ENCODE measurements at regions not wholly inside any gene's neighbourhood (a gene's known extent, or its start where the extent isn't known, plus 50 kb on each side); places are given as distances from the start of the nearest gene placed in this dataset.

DNA sequence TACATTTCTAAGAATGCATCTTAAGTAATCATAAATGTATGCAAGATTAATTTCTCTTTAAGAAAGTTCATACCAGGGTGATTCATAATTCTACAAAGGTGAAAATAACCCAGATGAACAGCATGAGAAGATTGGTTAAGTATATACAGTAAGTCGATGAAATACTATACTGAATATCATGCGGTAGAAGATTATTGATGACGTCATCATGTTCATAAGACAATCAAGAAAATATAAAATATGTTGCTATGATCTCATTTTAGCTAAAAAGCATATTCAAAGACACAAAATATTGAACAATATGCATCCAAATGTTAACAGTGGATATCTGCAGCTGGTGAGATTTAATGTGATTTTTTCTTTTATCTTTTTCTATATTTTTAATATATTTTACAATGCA, 312.0 kb upstream of the FGF13 start:
- ChIA-PET POLR2A (no interaction called here), CTCF (no interaction called here)
- H3K27ac Mint-ChIP-seq: no peak overlapping the region
- no peaks in the 10 kb centered on the region for H4K20me1 ChIP-seq (ENCODE audit: control insufficient read depth, insufficient read depth, low read length, poor library complexity, severe bottlenecking)
- intact Hi-C loops (cut with micrococcal nuclease): no loop called here
- H3K4me2 ChIP-seq (replicated peaks; ENCODE audit: low read depth, low read length, poor library complexity, severe bottlenecking): no peak overlapping the region
- H3K36me3 ChIP-seq (replicated peaks in 1 of 2; ENCODE audit: control extremely low read depth in 1 of 2, control insufficient read depth in 1 of 2, extremely low read depth in 1 of 2, insufficient read depth in 2 of 2, low read length in 1 of 2): no peaks in the 10 kb centered on the region
- H3K27me3 ChIP-seq (replicated peaks in 1 of 4; ENCODE audit: control extremely low read depth in 1 of 4, control insufficient read depth in 3 of 4, insufficient read depth in 4 of 4, low read length in 3 of 4): no peaks in the 10 kb centered on the region
- no CpG with 5 or more reads among the region's 3 CpGs for WGBS (ENCODE audit: insufficient coverage)
- no peaks in the 10 kb centered on the region for H3K27me3 Mint-ChIP-seq
- no peaks in the 10 kb centered on the region for H3K9me3 ChIP-seq (ENCODE audit: control extremely low read depth in 1 of 3, control insufficient read depth in 2 of 3, insufficient read depth in 1 of 3, low read length in 2 of 3)
- H3K79me2 ChIP-seq (ENCODE audit: control insufficient read depth, insufficient read depth, low read length): no peaks in the 10 kb centered on the region
- no peaks in the 10 kb centered on the region for H3K4me1 ChIP-seq (ENCODE audit: control insufficient read depth in 2 of 2, insufficient read depth in 2 of 2, low read length in 2 of 2)
- no peak for DNase-seq
- ATAC-seq (ENCODE audit: low read depth): no peak
- no peak overlapping the region for H3K4me3 Mint-ChIP-seq
- no peak overlapping the region for H3K4me3 ChIP-seq (ENCODE audit: control extremely low read depth in 1 of 5, extremely low read depth in 1 of 5, insufficient read depth in 1 of 5, low read depth in 2 of 5, low read length in 4 of 5)
- H2AFZ ChIP-seq (ENCODE audit: insufficient read depth, low read depth, low read length, poor library complexity, severe bottlenecking): no peak overlapping the region
- H3K4me1 Mint-ChIP-seq: no peaks in the 10 kb centered on the region
- H3K9me3 Mint-ChIP-seq (ENCODE audit: insufficient read depth): no peaks in the 10 kb centered on the region
- no peak overlapping the region for H3K9ac ChIP-seq (ENCODE audit: low read length)
- TF ChIP-seq EZH2 (IDR thresholded peaks at IDR 0.05; ENCODE audit: borderline replicate concordance, insufficient read depth, low read depth, low read length, poor library complexity, severe bottlenecking): no peak
- TF ChIP-seq, protein P1, sequence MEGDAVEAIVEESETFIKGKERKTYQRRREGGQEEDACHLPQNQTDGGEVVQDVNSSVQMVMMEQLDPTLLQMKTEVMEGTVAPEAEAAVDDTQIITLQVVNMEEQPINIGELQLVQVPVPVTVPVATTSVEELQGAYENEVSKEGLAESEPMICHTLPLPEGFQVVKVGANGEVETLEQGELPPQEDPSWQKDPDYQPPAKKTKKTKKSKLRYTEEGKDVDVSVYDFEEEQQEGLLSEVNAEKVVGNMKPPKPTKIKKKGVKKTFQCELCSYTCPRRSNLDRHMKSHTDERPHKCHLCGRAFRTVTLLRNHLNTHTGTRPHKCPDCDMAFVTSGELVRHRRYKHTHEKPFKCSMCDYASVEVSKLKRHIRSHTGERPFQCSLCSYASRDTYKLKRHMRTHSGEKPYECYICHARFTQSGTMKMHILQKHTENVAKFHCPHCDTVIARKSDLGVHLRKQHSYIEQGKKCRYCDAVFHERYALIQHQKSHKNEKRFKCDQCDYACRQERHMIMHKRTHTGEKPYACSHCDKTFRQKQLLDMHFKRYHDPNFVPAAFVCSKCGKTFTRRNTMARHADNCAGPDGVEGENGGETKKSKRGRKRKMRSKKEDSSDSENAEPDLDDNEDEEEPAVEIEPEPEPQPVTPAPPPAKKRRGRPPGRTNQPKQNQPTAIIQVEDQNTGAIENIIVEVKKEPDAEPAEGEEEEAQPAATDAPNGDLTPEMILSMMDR (IDR thresholded peaks at IDR 0.05): no peak
- H3K27ac ChIP-seq (ENCODE audit: low read length in 2 of 2): no peak overlapping the region

DNA sequence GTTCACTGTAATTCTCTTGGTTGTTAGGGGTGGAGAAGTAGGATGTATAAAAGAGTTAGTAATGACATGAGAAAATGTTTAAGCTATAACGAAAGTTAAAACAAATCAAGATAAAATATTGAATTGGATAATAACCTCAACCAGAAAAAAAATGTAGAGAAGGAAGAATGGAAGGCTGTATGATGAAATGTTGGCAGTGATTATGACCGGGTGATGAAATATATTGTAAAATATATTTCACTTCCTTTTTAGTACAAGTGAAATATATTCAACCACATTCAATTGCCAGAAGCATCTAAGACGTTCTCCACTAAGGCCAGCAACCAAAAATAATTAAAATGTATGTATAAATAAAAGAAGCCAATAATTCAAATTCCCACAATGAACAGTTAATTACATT, 309.3 kb upstream of the FGF13 start:
- Mint-ChIP-seq H3K27me3 (no peaks in the 10 kb centered on the region), H3K9me3 (ENCODE audit: insufficient read depth) (peaks cover under 1% of the 10 kb centered on the region), H3K4me1 (no peaks in the 10 kb centered on the region), H3K4me3 (no peak overlapping the region), H3K27ac (no peak overlapping the region)
- Histone ChIP-seq H3K4me2 (replicated peaks; ENCODE audit: low read depth, low read length, poor library complexity, severe bottlenecking) (no peak overlapping the region), H3K27me3 (replicated peaks in 1 of 4; ENCODE audit: control extremely low read depth in 1 of 4, control insufficient read depth in 3 of 4, insufficient read depth in 4 of 4, low read length in 3 of 4) (no peaks in the 10 kb centered on the region), H3K4me3 (ENCODE audit: control extremely low read depth in 1 of 5, extremely low read depth in 1 of 5, insufficient read depth in 1 of 5, low read depth in 2 of 5, low read length in 4 of 5) (no peak overlapping the region), H2AFZ (ENCODE audit: insufficient read depth, low read depth, low read length, poor library complexity, severe bottlenecking) (no peak overlapping the region), H3K36me3 (replicated peaks in 1 of 2; ENCODE audit: control extremely low read depth in 1 of 2, control insufficient read depth in 1 of 2, extremely low read depth in 1 of 2, insufficient read depth in 2 of 2, low read length in 1 of 2) (no peaks in the 10 kb centered on the region), H3K79me2 (ENCODE audit: control insufficient read depth, insufficient read depth, low read length) (no peaks in the 10 kb centered on the region), H3K9ac (ENCODE audit: low read length) (no peak overlapping the region), H3K4me1 (ENCODE audit: control insufficient read depth in 2 of 2, insufficient read depth in 2 of 2, low read length in 2 of 2) (no peaks in the 10 kb centered on the region), H4K20me1 (ENCODE audit: control insufficient read depth, insufficient read depth, low read length, poor library complexity, severe bottlenecking) (no peaks in the 10 kb centered on the region), H3K27ac (ENCODE audit: low read length in 2 of 2) (no peak overlapping the region), H3K9me3 (ENCODE audit: control extremely low read depth in 1 of 3, control insufficient read depth in 2 of 3, insufficient read depth in 1 of 3, low read length in 2 of 3) (no peaks in the 10 kb centered on the region)
- no CpG with 5 or more reads among the region's 3 CpGs for WGBS (ENCODE audit: insufficient coverage)
- DNase-seq: no peak
- POLR2A ChIA-PET: no interaction called here
- TF ChIP-seq EZH2 (IDR thresholded peaks at IDR 0.05; ENCODE audit: borderline replicate concordance, insufficient read depth, low read depth, low read length, poor library complexity, severe bottlenecking): no peak
- TF ChIP-seq, protein P1 (IDR thresholded peaks at IDR 0.05): no peak
- intact Hi-C loops (cut with micrococcal nuclease): no loop called here
- ATAC-seq (ENCODE audit: low read depth): no peak
- CTCF ChIA-PET: no interaction called here
